Common myeloid progenitor, CD34-positive (primary cell): ENCODE measurements at regions not wholly inside any gene's neighbourhood (a gene's known extent, or its start where the extent isn't known, plus 50 kb on each side); places are given as distances from the start of the nearest gene placed in this dataset.

Experiments
- CTCF ChIA-PET: fragments of 350-600 bp; sonication (Branson Sonifier 250); formaldehyde crosslinking; loops from one replicate; lab custom pipeline; 2021; ENCODE audit warnings: antibody characterized with exemption; lab: Charles Lee
- POLR2A ChIA-PET: fragments of 350-600 bp; sonication (Branson Sonifier 250); formaldehyde crosslinking; loops from one replicate; lab custom pipeline; 2021; ENCODE audit warnings: antibody characterized with exemption; lab: Charles Lee
- DNase-seq, 3 donors: peaks; one replicate each; pipeline versions ENCODE4 v3.0.0 to v3.0.0-alpha.2; 2013
- H3K27ac ChIP-seq, 2 experiments: 1 replicate in 1 of 2; 2 replicates in 1 of 2; pipeline ENCODE4 v1.7.0; 2013; ENCODE audit warnings: inconsistent platforms in 2 of 2, low read length in 2 of 2, mild to moderate bottlenecking in 2 of 2, low read depth in 1 of 2, moderate library complexity in 1 of 2; ENCODE audit not compliant: severe bottlenecking in 2 of 2, insufficient read depth in 1 of 2, poor library complexity in 1 of 2
- H3K27me3 ChIP-seq, 5 experiments: replicated peaks in 2 of 5; 1 replicate in 3 of 5; 2 replicates in 2 of 5; pipeline versions ENCODE4 v1.6.1 to v1.7.0; 2013; ENCODE audit warnings: low read length in 4 of 5, mild to moderate bottlenecking in 2 of 5, moderate library complexity in 2 of 5, inconsistent platforms in 1 of 5; ENCODE audit not compliant: insufficient read depth in 5 of 5, control insufficient read depth in 4 of 5
- H3K36me3 ChIP-seq, 4 experiments: 1 replicate in 2 of 4; 2 replicates in 2 of 4; pipeline versions ENCODE4 v1.6.1 to v1.7.0; 2013; ENCODE audit warnings: low read length in 3 of 4, control low read depth in 1 of 4, mild to moderate bottlenecking in 1 of 4; ENCODE audit not compliant: control insufficient read depth in 4 of 4, insufficient read depth in 4 of 4
- H3K4me1 ChIP-seq, 4 experiments: 1 replicate in 3 of 4; 2 replicates in 1 of 4; pipeline versions ENCODE4 v1.6.1 to v1.7.1; 2013; ENCODE audit warnings: low read length in 3 of 4, mild to moderate bottlenecking in 3 of 4, control low read depth in 1 of 4, inconsistent platforms in 1 of 4, moderate library complexity in 1 of 4; ENCODE audit not compliant: control insufficient read depth in 4 of 4, insufficient read depth in 4 of 4; ENCODE audit errors: control extremely low read depth in 1 of 4
- H3K4me3 ChIP-seq, 7 experiments: 1 replicate in 4 of 7; 2 replicates in 3 of 7; pipeline versions ENCODE4 v1.5.1 to v1.7.0; 2013; ENCODE audit warnings: mild to moderate bottlenecking in 7 of 7, low read length in 6 of 7, moderate library complexity in 6 of 7, inconsistent platforms in 2 of 7, low read depth in 2 of 7, control low read depth in 1 of 7; ENCODE audit not compliant: insufficient read depth in 4 of 7, control insufficient read depth in 1 of 7; ENCODE audit errors: extremely low read depth in 1 of 7
- H3K9me3 ChIP-seq, 5 experiments: 1 replicate in 4 of 5; 2 replicates in 1 of 5; pipeline versions ENCODE4 v1.6.1 to v1.7.1; 2013; ENCODE audit warnings: low read length in 4 of 5, mild to moderate bottlenecking in 2 of 5, inconsistent platforms in 1 of 5, low read depth in 1 of 5, moderate library complexity in 1 of 5; ENCODE audit not compliant: control insufficient read depth in 4 of 5, insufficient read depth in 2 of 5; ENCODE audit errors: control extremely low read depth in 1 of 5
- WGBS: methylation state at CpG from one replicate; pipeline ENCODE4 v1.1.5; 2013; ENCODE audit not compliant: insufficient coverage; 5-methylcytosine and 5-hydroxymethylcytosine counted together

- H3K27ac ChIP-seq: no peak overlapping the region
- H3K36me3 ChIP-seq: no peaks in the 10 kb centered on the region
- DNase-seq: no peak
- no peaks in the 10 kb centered on the region for H3K4me1 ChIP-seq
- no peaks in the 10 kb centered on the region for H3K9me3 ChIP-seq
- 96% methylated on average over 5 of the region's 5 CpGs for WGBS
- no peaks in the 10 kb centered on the region for H3K27me3 ChIP-seq
- ChIA-PET CTCF (interaction anchor here (1.0 kb wide), 1 partner anchor 28 kb away, joined by 3 read pairs; no protein-coding TSS in a partner anchor), POLR2A (no interaction called here)
- no peak overlapping the region for H3K4me3 ChIP-seq
Observed at GRCh38 chr2:126239320-126239955, 416.5 kb upstream of the GYPC start.

- Histone ChIP-seq H3K4me3 (no peak overlapping the region), H3K36me3 (no peaks in the 10 kb centered on the region), H3K27me3 (no peaks in the 10 kb centered on the region), H3K9me3 (no peaks in the 10 kb centered on the region), H3K27ac (no peak overlapping the region), H3K4me1 (no peaks in the 10 kb centered on the region)
- POLR2A ChIA-PET: no interaction called here
- WGBS: 92% methylated on average over 2 of the region's 2 CpGs
- CTCF ChIA-PET: no interaction called here
- no peak for DNase-seq
Observed at GRCh38 chr2:126241001-126241400, 415.0 kb upstream of the GYPC start.

DNA sequence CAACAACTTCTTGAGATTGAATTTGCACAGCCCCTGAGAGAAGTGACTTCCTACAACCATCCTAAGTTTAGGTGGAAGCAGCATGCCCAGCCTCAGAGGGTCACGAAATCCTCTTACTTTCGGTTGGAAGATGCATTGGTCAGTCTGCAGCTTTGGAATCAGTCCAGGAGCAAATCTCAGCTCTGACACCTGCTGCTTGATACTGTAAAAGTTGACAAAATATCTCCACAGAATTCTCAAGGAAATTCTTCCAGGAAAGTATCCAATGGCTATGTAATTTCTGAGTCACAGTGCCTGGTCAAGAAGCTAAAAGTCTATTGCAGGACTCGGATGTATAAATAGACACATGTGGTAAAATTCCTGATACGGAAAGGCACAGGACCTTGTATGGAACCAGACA lies 414.5 kb upstream of the GYPC start:
- Histone ChIP-seq H3K27ac (no peak overlapping the region), H3K27me3 (no peaks in the 10 kb centered on the region), H3K4me1 (no peaks in the 10 kb centered on the region), H3K4me3 (no peak overlapping the region), H3K9me3 (no peaks in the 10 kb centered on the region), H3K36me3 (no peaks in the 10 kb centered on the region)
- ChIA-PET POLR2A (no interaction called here), CTCF (no interaction called here)
- DNase-seq: no peak
- 89% methylated on average over 4 of the region's 4 CpGs for WGBS

DNA sequence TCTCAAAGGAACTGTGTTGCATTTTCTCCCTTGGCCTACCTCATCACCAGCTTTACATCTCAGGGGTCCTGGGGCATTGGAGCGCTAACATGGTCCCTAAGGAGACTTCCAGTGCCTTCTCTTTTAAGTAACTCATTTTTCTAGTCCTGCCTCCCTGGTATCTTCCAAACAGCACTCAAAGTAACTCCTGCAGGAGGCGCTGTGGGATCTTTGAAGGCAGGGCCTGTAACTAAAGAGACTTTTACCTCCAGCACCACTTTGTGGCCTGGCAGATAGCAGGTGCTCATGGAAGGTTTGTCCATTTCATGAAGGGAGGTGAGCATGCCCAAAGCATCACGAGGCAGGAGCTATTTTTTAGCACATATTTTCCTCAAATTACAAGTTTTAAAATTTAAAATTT lies 411.0 kb upstream of the GYPC start:
- peak; percentile 45 to 67 (median 62) for DNase-seq
- no peaks in the 10 kb centered on the region for H3K4me1 ChIP-seq
- ChIA-PET POLR2A (no interaction called here), CTCF (interaction anchor here (1.4 to 1.5 kb wide), 2 partner anchors 532 to 727 kb away, joined by 4 to 8 read pairs; no protein-coding TSS in a partner anchor)
- H3K27me3 ChIP-seq: peaks cover 0 to 2% (median 0%) of the 10 kb centered on the region in 5 experiments
- H3K4me3 ChIP-seq: no peak overlapping the region
- no peaks in the 10 kb centered on the region for H3K36me3 ChIP-seq
- 52% methylated on average over 3 of the region's 3 CpGs for WGBS
- no peak overlapping the region for H3K27ac ChIP-seq
- no peaks in the 10 kb centered on the region for H3K9me3 ChIP-seq

DNA sequence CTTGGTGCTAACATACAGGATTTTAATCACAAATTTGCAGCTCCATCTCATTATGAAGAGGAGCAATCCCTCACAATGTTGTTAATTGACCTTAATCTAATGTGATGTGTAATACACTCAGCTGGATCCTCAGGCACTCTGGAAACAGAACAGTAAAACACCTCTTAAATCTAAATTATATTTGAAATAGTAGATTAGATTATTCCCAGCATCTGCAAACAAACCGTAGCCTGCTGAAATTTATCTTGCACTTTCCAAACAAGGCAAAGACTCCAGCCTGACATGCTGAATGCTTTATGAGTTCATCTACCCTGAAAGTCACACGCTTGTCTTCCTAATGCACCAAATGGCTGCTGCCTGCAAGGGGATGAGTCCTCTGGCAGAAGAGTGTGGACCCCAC lies 402.3 kb upstream of the GYPC start:
- Histone ChIP-seq H3K27me3 (no peaks in the 10 kb centered on the region), H3K4me3 (no peak overlapping the region), H3K27ac (no peak overlapping the region), H3K4me1 (no peaks in the 10 kb centered on the region), H3K9me3 (no peaks in the 10 kb centered on the region), H3K36me3 (no peaks in the 10 kb centered on the region)
- CTCF ChIA-PET: no interaction called here
- POLR2A ChIA-PET: no interaction called here
- DNase-seq: no peak
- 80% methylated on average over 1 of the region's 2 CpGs for WGBS

- Histone ChIP-seq H3K36me3 (no peaks in the 10 kb centered on the region), H3K27me3 (peaks cover 0 to 2% (median 0%) of the 10 kb centered on the region in 5 experiments), H3K9me3 (no peaks in the 10 kb centered on the region), H3K4me1 (no peaks in the 10 kb centered on the region), H3K27ac (no peak overlapping the region), H3K4me3 (no peak overlapping the region)
- CTCF ChIA-PET: no interaction called here
- POLR2A ChIA-PET: no interaction called here
- WGBS: 100% methylated on average over 2 of the region's 2 CpGs
- DNase-seq: no peak
Observed at GRCh38 chr2:126264625-126265024, 391.3 kb upstream of the GYPC start.

DNA sequence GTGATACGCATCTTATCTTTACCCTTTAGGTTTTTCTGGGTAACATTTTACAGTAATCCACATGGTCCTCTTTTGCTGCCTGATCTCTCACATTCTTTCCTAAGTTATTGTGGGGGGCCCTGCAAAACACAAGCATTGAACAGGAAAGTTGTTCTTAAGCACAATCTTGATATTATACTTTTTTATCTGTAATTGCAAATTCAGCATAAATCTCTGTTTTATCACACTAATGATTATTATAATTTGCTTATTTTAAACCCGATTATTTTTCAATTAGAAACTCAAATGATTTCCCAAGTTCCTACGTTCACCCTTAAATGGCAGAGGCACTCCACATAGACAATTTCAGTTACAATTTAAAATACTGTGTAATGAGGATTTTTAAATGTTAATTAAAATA lies 386.0 kb upstream of the GYPC start:
- ChIA-PET POLR2A (no interaction called here), CTCF (no interaction called here)
- no peaks in the 10 kb centered on the region for H3K9me3 ChIP-seq
- H3K27me3 ChIP-seq: peaks cover 0 to 2% (median 0%) of the 10 kb centered on the region in 5 experiments
- no peaks in the 10 kb centered on the region for H3K36me3 ChIP-seq
- H3K4me3 ChIP-seq: no peak overlapping the region
- H3K27ac ChIP-seq: no peak overlapping the region
- H3K4me1 ChIP-seq: peaks cover 0 to 2% (median 0%) of the 10 kb centered on the region in 4 experiments
- DNase-seq: no peak
- 100% methylated on average over 1 of the region's 3 CpGs for WGBS
